IMR-90 (cell line): ENCODE measurements at regions not wholly inside any gene's neighbourhood (a gene's known extent, or its start where the extent isn't known, plus 50 kb on each side); places are given as distances from the start of the nearest gene placed in this dataset.

ENCODE experiments used
- ATAC-seq: fragments of 200-7000 bp; cut with Tn5 transposase; 2 replicates; pipeline ENCODE4 v1.9.1; 2020; ENCODE audit warnings: low read depth, mild to moderate bottlenecking, moderate library complexity
- BruUV-seq: library from RNA; stranded (reverse); fragments of 400-500 nt; replicated peaks from 2 replicates; lab custom pipeline; 2021; lab: Mats Ljungman, UMichigan
- CTCF ChIA-PET: fragments of 300-600 bp; formaldehyde crosslinking; extraction: SDS; loops from one replicate; lab custom pipeline; 2021; ENCODE audit warnings: antibody characterized with exemption; lab: Yijun Ruan, JAX
- POLR2A ChIA-PET: fragments of 300-600 bp; sonication (Branson Sonifier 250); formaldehyde crosslinking; loops from one replicate; lab custom pipeline; 2022; ENCODE audit warnings: antibody characterized with exemption; ENCODE audit not compliant: unreplicated experiment; lab: Charles Lee
- DNase-seq: peaks from one replicate; pipeline ENCODE4 v3.0.0; 2013
- H2AFZ ChIP-seq: replicated peaks from 2 replicates; pipeline ENCODE3; 2013; ENCODE audit warnings: low read length, mild to moderate bottlenecking; ENCODE audit not compliant: poor library complexity
- H2AK5ac ChIP-seq: 2 replicates; pipeline ENCODE4 v1.6.1; 2013; ENCODE audit warnings: low read depth, low read length, inconsistent platforms
- H2AK9ac ChIP-seq: replicated peaks from 2 replicates; pipeline ENCODE3; 2013; ENCODE audit warnings: mild to moderate bottlenecking, low read depth, low read length, moderate library complexity; ENCODE audit not compliant: poor library complexity
- H2BK120ac ChIP-seq: 2 replicates; pipeline ENCODE4 v1.6.1; 2013; ENCODE audit warnings: low read depth, low read length, inconsistent platforms
- H2BK15ac ChIP-seq: 3 replicates; pipeline ENCODE4 v1.6.1; 2013; ENCODE audit warnings: low read depth, low read length, inconsistent platforms
- H2BK20ac ChIP-seq: 2 replicates; pipeline ENCODE4 v1.6.1; 2013; ENCODE audit warnings: low read depth, mild to moderate bottlenecking, inconsistent platforms, low read length, moderate library complexity
- H2BK5ac ChIP-seq: 2 replicates; pipeline ENCODE4 v1.6.1; 2013; ENCODE audit warnings: mild to moderate bottlenecking, low read depth, low read length, inconsistent platforms; ENCODE audit not compliant: poor library complexity, severe bottlenecking
- H3K14ac ChIP-seq: replicated peaks from 2 replicates; pipeline ENCODE4 v1.6.1; 2013; ENCODE audit warnings: low read depth, low read length, inconsistent platforms
- H3K18ac ChIP-seq: 2 replicates; pipeline ENCODE4 v1.6.1; 2013; ENCODE audit warnings: low read depth, low read length, control low read depth
- H3K23ac ChIP-seq: 2 replicates; pipeline ENCODE4 v1.6.1; 2013; ENCODE audit warnings: low read depth, low read length, inconsistent platforms
- H3K27ac ChIP-seq: 2 replicates; pipeline ENCODE4 v1.5.1; 2013; ENCODE audit warnings: mild to moderate bottlenecking, control low read depth, low read length; ENCODE audit not compliant: insufficient read depth
- H3K27me3 ChIP-seq: 2 replicates; pipeline ENCODE4 v1.6.1; 2013; ENCODE audit warnings: low read length; ENCODE audit not compliant: control insufficient read depth, insufficient read depth
- H3K36me3 ChIP-seq: 2 replicates; pipeline ENCODE4 v1.6.1; 2013; ENCODE audit warnings: low read length, mixed read lengths; ENCODE audit not compliant: control insufficient read depth, insufficient read depth
- H3K4ac ChIP-seq: 2 replicates; pipeline ENCODE4 v1.6.1; 2013; ENCODE audit warnings: low read depth, low read length, inconsistent platforms
- H3K4me1 ChIP-seq: 2 replicates; pipeline ENCODE4 v1.6.1; 2013; ENCODE audit warnings: low read length, mixed read lengths; ENCODE audit not compliant: control insufficient read depth, insufficient read depth
- H3K4me2 ChIP-seq: 2 replicates; pipeline ENCODE4 v1.6.1; 2013; ENCODE audit warnings: low read depth, mild to moderate bottlenecking, control low read depth, low read length, moderate library complexity
- H3K4me3 ChIP-seq: 2 replicates; pipeline ENCODE4 v1.5.1; 2013; ENCODE audit warnings: low read depth, mild to moderate bottlenecking, control low read depth, low read length, moderate library complexity; ENCODE audit not compliant: insufficient read depth
- H3K56ac ChIP-seq: 2 replicates; pipeline ENCODE4 v1.6.1; 2013; ENCODE audit warnings: low read length, inconsistent platforms; ENCODE audit not compliant: insufficient read depth; ENCODE audit errors: extremely low read depth
- H3K79me1 ChIP-seq, 2 experiments: 2 replicates each; pipeline ENCODE4 v1.6.1; 2013; ENCODE audit warnings: low read length in 2 of 2, inconsistent platforms in 1 of 2, low read depth in 1 of 2
- H3K9ac ChIP-seq: 2 replicates; pipeline ENCODE4 v1.6.1; 2013; ENCODE audit warnings: low read depth, low read length, control low read depth
- H3K9me1 ChIP-seq: 2 replicates; pipeline ENCODE4 v1.6.1; 2013; ENCODE audit warnings: low read length, inconsistent platforms; ENCODE audit not compliant: insufficient read depth
- H3K9me3 ChIP-seq: 2 replicates; pipeline ENCODE4 v1.6.1; 2013; ENCODE audit warnings: low read length; ENCODE audit not compliant: control insufficient read depth, insufficient read depth
- H4K20me1 ChIP-seq: 2 replicates; pipeline ENCODE4 v1.6.1; 2013; ENCODE audit warnings: low read length, inconsistent platforms; ENCODE audit not compliant: insufficient read depth
- H4K5ac ChIP-seq: 2 replicates; pipeline ENCODE4 v1.6.1; 2013; ENCODE audit warnings: mild to moderate bottlenecking, low read depth, low read length, control low read depth
- H4K8ac ChIP-seq, 2 experiments: 2 replicates each; pipeline ENCODE4 v1.6.1; 2013; ENCODE audit warnings: low read depth in 2 of 2, low read length in 2 of 2, control low read depth in 1 of 2, inconsistent platforms in 1 of 2
- H4K91ac ChIP-seq: 2 replicates; pipeline ENCODE4 v1.6.1; 2013; ENCODE audit warnings: low read depth, low read length, inconsistent platforms; ENCODE audit not compliant: insufficient read depth
- NFE2L2 ChIP-seq: fragments of 150-350 bp; IDR thresholded peaks from 2 replicates; pipeline ENCODE4 v1.6.1; 2016; ENCODE audit warnings: low read depth, mild to moderate bottlenecking, low read length
- RAD21 ChIP-seq: IDR thresholded peaks from 2 replicates; pipeline ENCODE4 v1.6.1; 2012; ENCODE audit warnings: low read length, improper control_type of control experiment
- SMC3 ChIP-seq: fragments of 150-350 bp; IDR thresholded peaks from 2 replicates; pipeline ENCODE4 v1.6.1; 2016; ENCODE audit warnings: low read depth, mild to moderate bottlenecking, antibody characterized with exemption, low read length, moderate library complexity
- WGBS, 2 experiments: methylation state at CpG; one replicate each; pipeline versions ENCODE4 v1.1.5 to v1.1.7; 2013; ENCODE audit warnings: missing lambda C conversion rate in 2 of 2; ENCODE audit not compliant: insufficient read length in 1 of 2; ENCODE audit errors: extremely low coverage in 2 of 2; 5-methylcytosine and 5-hydroxymethylcytosine counted together
- dilution Hi-C: fragments of 300-500 bp; cut with HindIII; formaldehyde crosslinking; loops from one replicate; pipeline ENCODE4 v1.14.3; 2018; ENCODE audit warnings: low sequenced_read_pairs; ENCODE audit not compliant: unreplicated experiment
- in situ Hi-C: fragments of 300-500 bp; cut with MboI; formaldehyde crosslinking; loops from 3 replicates; pipeline ENCODE4 v1.14.3; 2019; ENCODE audit warnings: low sequenced_read_pairs, inconsistent platforms, mixed read lengths
- intact Hi-C: fragments of 100-400 bp; cut with micrococcal nuclease; formaldehyde crosslinking; loops from 2 replicates; pipeline ENCODE4 v1.10.0; 2022
- TF ChIP-seq, protein P1 (sequence below): conservative IDR thresholded peaks from 2 replicates; pipeline ENCODE4 v1.5.1; 2012; ENCODE audit warnings: mild to moderate bottlenecking, low read depth, low read length, improper control_type of control experiment

- H3K4me2 ChIP-seq = no peak overlapping the region; the same call in 1 of the 2 replicates
- TF ChIP-seq RAD21 (peak; percentile 80), NFE2L2 (no peak), SMC3 (peak; percentile 82)
- TF ChIP-seq, protein P1, sequence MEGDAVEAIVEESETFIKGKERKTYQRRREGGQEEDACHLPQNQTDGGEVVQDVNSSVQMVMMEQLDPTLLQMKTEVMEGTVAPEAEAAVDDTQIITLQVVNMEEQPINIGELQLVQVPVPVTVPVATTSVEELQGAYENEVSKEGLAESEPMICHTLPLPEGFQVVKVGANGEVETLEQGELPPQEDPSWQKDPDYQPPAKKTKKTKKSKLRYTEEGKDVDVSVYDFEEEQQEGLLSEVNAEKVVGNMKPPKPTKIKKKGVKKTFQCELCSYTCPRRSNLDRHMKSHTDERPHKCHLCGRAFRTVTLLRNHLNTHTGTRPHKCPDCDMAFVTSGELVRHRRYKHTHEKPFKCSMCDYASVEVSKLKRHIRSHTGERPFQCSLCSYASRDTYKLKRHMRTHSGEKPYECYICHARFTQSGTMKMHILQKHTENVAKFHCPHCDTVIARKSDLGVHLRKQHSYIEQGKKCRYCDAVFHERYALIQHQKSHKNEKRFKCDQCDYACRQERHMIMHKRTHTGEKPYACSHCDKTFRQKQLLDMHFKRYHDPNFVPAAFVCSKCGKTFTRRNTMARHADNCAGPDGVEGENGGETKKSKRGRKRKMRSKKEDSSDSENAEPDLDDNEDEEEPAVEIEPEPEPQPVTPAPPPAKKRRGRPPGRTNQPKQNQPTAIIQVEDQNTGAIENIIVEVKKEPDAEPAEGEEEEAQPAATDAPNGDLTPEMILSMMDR = peak; percentile 91
- ChIA-PET POLR2A (no interaction called here), CTCF (interaction anchor here (0.6 to 8.3 kb wide), 28 partner anchors 8 to 518 kb away, joined by 3 to 81 read pairs (median 3); no protein-coding TSS in a partner anchor)
- H3K9ac ChIP-seq = no peak overlapping the region
- H3K4ac ChIP-seq = no peak overlapping the region
- ATAC-seq (peak; percentile 87), DNase-seq (peak; percentile 62)
- H2AFZ ChIP-seq = no peak overlapping the region
- dilution Hi-C loops = loop anchor here (25.0 kb wide), 1 partner anchor 308 kb away; no protein-coding TSS in a partner anchor
- no peaks in the 10 kb centered on the region for H3K79me1 ChIP-seq
- no peaks in the 10 kb centered on the region for H4K20me1 ChIP-seq
- no peak overlapping the region for H4K5ac ChIP-seq
- H3K9me3 ChIP-seq = no peaks in the 10 kb centered on the region
- no TSS peak for BruUV-seq
- 8% methylated on average over 4 of the region's 7 CpGs; no CpG with 5 or more reads in 1 of the 2 experiments for WGBS, 2 experiments
- in situ Hi-C loops = loop anchor here (5.0 kb wide), 2 partner anchors 308 to 417 kb away; no protein-coding TSS in a partner anchor
- H3K27me3 ChIP-seq = peaks cover 11% of the 10 kb centered on the region
- H3K18ac ChIP-seq = no peak overlapping the region
- H3K56ac ChIP-seq = no peak overlapping the region
- H2BK120ac ChIP-seq = no peak overlapping the region
- H3K23ac ChIP-seq = no peak overlapping the region
- no peaks in the 10 kb centered on the region for H3K4me1 ChIP-seq
- no peak overlapping the region for H3K14ac ChIP-seq
- no peak overlapping the region for H4K8ac ChIP-seq
- no peak overlapping the region for H2BK5ac ChIP-seq
- H2BK15ac ChIP-seq = no peak overlapping the region
- no peak overlapping the region for H2AK5ac ChIP-seq
- H3K36me3 ChIP-seq = no peaks in the 10 kb centered on the region
- no peak overlapping the region for H4K91ac ChIP-seq
- intact Hi-C loops = loop anchor here (1.0 to 10.0 kb wide), 2 partner anchors 307 to 524 kb away; no protein-coding TSS in a partner anchor
- no peak overlapping the region for H2BK20ac ChIP-seq
- no peak overlapping the region for H3K4me3 ChIP-seq
- H3K9me1 ChIP-seq = no peaks in the 10 kb centered on the region
- H3K27ac ChIP-seq = no peak overlapping the region
- H2AK9ac ChIP-seq = no peak overlapping the region
Measured at GRCh38 chr3:102229062-102229655, 205.7 kb upstream of the ZPLD1 start.
